Transverse colon (tissue), 4 donors: ENCODE measurements at regions not wholly inside any gene's neighbourhood (a gene's known extent, or its start where the extent isn't known, plus 50 kb on each side); places are given as distances from the start of the nearest gene placed in this dataset.

ENCODE experiments used
- CTCF ChIP-seq, 5 experiments: fragments of 200-600 bp in 3 of 5; fragments of 450-650 bp in 2 of 5; sonication (generic) in 3 of 5; IDR thresholded peaks; 1 replicate in 2 of 5; 2 replicates in 3 of 5; pipeline ENCODE4 v1.5.1; 2016 to 2017; ENCODE audit warnings: antibody characterized with exemption in 5 of 5, inconsistent platforms in 3 of 5, mild to moderate bottlenecking in 2 of 5, moderate library complexity in 1 of 5
- EP300 ChIP-seq: sonication (generic); formaldehyde crosslinking; IDR thresholded peaks from one replicate; pipeline ENCODE4 v1.6.1; 2017; ENCODE audit warnings: antibody characterized with exemption, low read depth
- POLR2A ChIP-seq: fragments of 450-650 bp; IDR thresholded peaks from one replicate; pipeline ENCODE4 v1.6.1; 2016; ENCODE audit warnings: antibody characterized with exemption, mild to moderate bottlenecking, moderate library complexity
- POLR2AphosphoS5 ChIP-seq, 3 donors: sonication (generic); formaldehyde crosslinking; IDR thresholded peaks; one replicate each; pipeline ENCODE4 v1.6.1; 2016; ENCODE audit warnings: antibody characterized with exemption in 3 of 3

- no peak for TF ChIP-seq POLR2AphosphoS5 (IDR thresholded peaks at IDR 0.05)
- no peak for TF ChIP-seq CTCF (IDR thresholded peaks at IDR 0.05)
- TF ChIP-seq EP300: no peak
- no peak for TF ChIP-seq POLR2A
Measured at GRCh38 chr6:113588646-113589045, 268.5 kb upstream of the MARCKS start.
